Thymus (tissue), 11 donors: ENCODE measurements at regions not wholly inside any gene's neighbourhood (a gene's known extent, or its start where the extent isn't known, plus 50 kb on each side); places are given as distances from the start of the nearest gene placed in this dataset.
A peak's percentile ranks its signal among the peaks of the same experiment; 100 is the strongest.

Source experiments
- DNase-seq, 9 donors: peaks; one replicate each; pipeline ENCODE4 v3.0.0-alpha.2; 2013; ENCODE audit warnings: low spot score in 9 of 9, low read depth in 6 of 9, missing footprints in 1 of 9
- H3K27ac ChIP-seq, 2 donors: one replicate each; pipeline ENCODE4 v1.5.1; 2013; ENCODE audit warnings: control low read depth in 1 of 2, low read depth in 1 of 2, low read length in 1 of 2, mild to moderate bottlenecking in 1 of 2, moderate library complexity in 1 of 2
- H3K27me3 ChIP-seq, 2 donors: one replicate each; pipeline ENCODE4 v1.5.1; 2013; ENCODE audit warnings: low read length in 1 of 2; ENCODE audit not compliant: control insufficient read depth in 2 of 2, insufficient read depth in 1 of 2
- H3K36me3 ChIP-seq, 2 donors: one replicate each; pipeline ENCODE4 v1.5.1; 2013; ENCODE audit warnings: low read length in 1 of 2, mild to moderate bottlenecking in 1 of 2, moderate library complexity in 1 of 2; ENCODE audit not compliant: control insufficient read depth in 2 of 2, insufficient read depth in 2 of 2
- H3K4me1 ChIP-seq, 2 donors: one replicate each; pipeline ENCODE4 v1.5.1; 2013; ENCODE audit warnings: low read length in 2 of 2; ENCODE audit not compliant: control insufficient read depth in 2 of 2, insufficient read depth in 2 of 2
- H3K4me3 ChIP-seq, 2 donors: one replicate each; pipeline ENCODE4 v1.5.1; 2013; ENCODE audit warnings: low read length in 2 of 2, control low read depth in 1 of 2, mild to moderate bottlenecking in 1 of 2
- H3K9me3 ChIP-seq, 2 donors: one replicate each; pipeline ENCODE4 v1.5.1; 2013; ENCODE audit warnings: low read length in 1 of 2, mild to moderate bottlenecking in 1 of 2; ENCODE audit not compliant: control insufficient read depth in 2 of 2, insufficient read depth in 1 of 2
- WGBS: extraction: QIAGEN DNeasy Blood & Tissue Kit; methylation state at CpG from one replicate; pipeline ENCODE4 v1.1.7; 2013; 5-methylcytosine and 5-hydroxymethylcytosine counted together
- donor health status: healthy.

DNA sequence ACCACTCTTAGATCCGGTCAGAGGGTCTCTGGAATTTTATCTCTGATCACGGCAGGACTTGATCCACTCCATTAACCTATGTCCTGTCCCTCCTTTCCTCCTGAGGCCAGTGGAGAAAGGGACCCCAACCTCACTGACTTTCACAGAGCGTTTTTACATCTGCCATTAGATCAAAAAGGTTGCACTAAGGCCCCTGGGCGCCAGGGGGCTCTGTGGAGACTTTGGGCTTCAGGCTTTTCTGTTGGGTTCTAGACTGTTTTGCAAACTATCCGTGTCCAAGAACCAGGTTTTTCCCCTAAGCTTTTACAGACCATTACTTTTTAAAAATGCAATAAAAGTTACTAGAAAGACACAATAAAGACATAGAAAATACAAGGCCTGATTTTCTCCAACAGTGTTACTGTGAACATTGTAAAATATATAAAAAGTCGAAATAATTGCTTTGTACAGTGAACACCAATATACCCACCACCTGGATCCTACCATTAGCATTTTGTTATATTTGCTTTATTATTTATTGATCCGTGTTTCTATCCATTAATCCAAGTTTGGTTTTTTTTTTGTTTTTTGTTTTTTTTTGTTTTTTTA lies 159.7 kb downstream of the POLR2M start:
- peaks cover 4 to 14% of the 10 kb centered on the region in 2 donors for H3K27me3 ChIP-seq
- DNase-seq = peak; percentile 27 to 87 (median 65)
- no peak overlapping the region for H3K27ac ChIP-seq
- peaks cover 2 to 3% of the 10 kb centered on the region in 2 donors for H3K4me1 ChIP-seq
- H3K4me3 ChIP-seq = no peak overlapping the region
- H3K9me3 ChIP-seq = no peaks in the 10 kb centered on the region
- 34% methylated on average over 7 of the region's 7 CpGs for WGBS
- H3K36me3 ChIP-seq = no peaks in the 10 kb centered on the region

GRCh38 chr15:57867970-57868798 lies 161.7 kb downstream of the POLR2M start:
- H3K4me1 ChIP-seq = peaks cover 2 to 3% of the 10 kb centered on the region in 2 donors
- peaks cover 4 to 16% of the 10 kb centered on the region in 2 donors for H3K27me3 ChIP-seq
- no peak overlapping the region for H3K27ac ChIP-seq
- peak in 1 of 9 donors; percentile 37 for DNase-seq
- WGBS = 46% methylated on average over 16 of the region's 16 CpGs
- no peaks in the 10 kb centered on the region for H3K9me3 ChIP-seq
- H3K36me3 ChIP-seq = no peaks in the 10 kb centered on the region
- H3K4me3 ChIP-seq = no peak overlapping the region

DNA sequence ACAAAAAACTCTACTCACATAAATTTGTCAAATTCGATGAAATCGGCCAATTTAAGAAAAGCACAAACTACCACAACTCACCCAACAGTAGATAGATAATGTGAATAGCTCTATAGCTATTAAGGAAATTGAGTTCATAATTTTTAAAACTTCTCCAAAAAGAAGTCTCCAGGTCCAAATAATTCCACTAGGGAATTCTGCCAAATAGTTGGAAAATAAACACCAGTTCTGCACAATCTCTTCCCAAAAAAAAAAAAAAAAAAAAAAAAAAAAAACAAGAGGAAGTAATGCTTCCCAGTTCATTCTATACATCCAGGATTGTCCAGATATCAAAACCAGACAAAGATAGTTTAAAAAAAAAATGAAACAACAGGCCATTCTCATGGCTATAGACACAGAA lies 164.2 kb downstream of the POLR2M start:
- WGBS = 98% methylated on average over 2 of the region's 2 CpGs
- H3K27me3 ChIP-seq = peaks cover 6 to 19% of the 10 kb centered on the region in 2 donors
- no peak overlapping the region for H3K4me3 ChIP-seq
- no peak overlapping the region for H3K27ac ChIP-seq
- H3K9me3 ChIP-seq = peaks cover 0 to 2% of the 10 kb centered on the region in 2 donors
- DNase-seq = no peak
- H3K36me3 ChIP-seq = no peaks in the 10 kb centered on the region
- H3K4me1 ChIP-seq = peaks cover 2 to 3% of the 10 kb centered on the region in 2 donors

GRCh38 chr15:57872281-57873030 lies 165.9 kb downstream of the POLR2M start:
- H3K9me3 ChIP-seq = peaks cover 2 to 3% of the 10 kb centered on the region in 2 donors
- peaks cover 2 to 3% of the 10 kb centered on the region in 2 donors for H3K4me1 ChIP-seq
- no peak for DNase-seq
- 59% methylated on average over 6 of the region's 6 CpGs for WGBS
- H3K27me3 ChIP-seq = peaks cover 4 to 15% of the 10 kb centered on the region in 2 donors
- H3K4me3 ChIP-seq = no peak overlapping the region
- H3K27ac ChIP-seq = no peak overlapping the region
- no peaks in the 10 kb centered on the region for H3K36me3 ChIP-seq

DNA sequence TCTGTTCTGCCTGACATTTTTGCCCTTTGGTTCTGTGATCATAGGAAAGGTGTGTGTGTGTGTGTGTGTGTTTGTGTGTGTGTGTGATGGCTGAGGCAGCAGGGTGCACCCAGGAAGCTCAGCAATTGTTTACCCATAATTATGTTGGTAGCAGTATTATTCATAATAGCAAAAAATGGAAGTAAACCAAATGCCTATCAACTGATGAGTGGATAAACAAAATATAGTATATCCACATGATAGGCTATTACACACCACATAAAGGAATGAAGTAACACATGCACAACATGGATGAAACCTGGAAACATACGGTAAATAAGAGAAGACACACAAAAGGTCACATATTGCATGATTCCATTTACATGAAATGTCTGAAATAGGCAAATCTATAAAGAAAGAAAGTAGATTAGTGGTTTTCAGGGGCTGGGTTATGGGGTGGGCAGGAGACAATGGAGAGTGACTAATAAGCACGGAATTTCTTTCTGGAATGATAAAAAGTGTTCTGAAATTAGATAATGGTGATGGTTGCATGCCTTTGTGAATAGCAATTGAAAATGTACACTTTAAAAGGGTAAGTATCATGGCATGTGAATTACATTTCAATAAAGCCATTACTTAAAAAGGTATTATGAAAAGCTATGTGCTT lies 167.2 kb downstream of the POLR2M start:
- H3K27me3 ChIP-seq = peaks cover 5 to 7% of the 10 kb centered on the region in 2 donors
- no peak for DNase-seq
- no peaks in the 10 kb centered on the region for H3K36me3 ChIP-seq
- no peak overlapping the region for H3K27ac ChIP-seq
- peaks cover 2 to 3% of the 10 kb centered on the region in 2 donors for H3K9me3 ChIP-seq
- no peaks in the 10 kb centered on the region for H3K4me1 ChIP-seq
- no peak overlapping the region for H3K4me3 ChIP-seq
- WGBS = 96% methylated on average over 2 of the region's 2 CpGs

GRCh38 chr15:57875347-57875746 lies 168.8 kb downstream of the POLR2M start:
- Histone ChIP-seq H3K4me1 (no peaks in the 10 kb centered on the region), H3K27ac (no peak overlapping the region), H3K27me3 (peaks cover 4 to 9% of the 10 kb centered on the region in 2 donors), H3K4me3 (no peak overlapping the region), H3K9me3 (peaks cover 2 to 3% of the 10 kb centered on the region in 2 donors), H3K36me3 (no peaks in the 10 kb centered on the region)
- no peak for DNase-seq

GRCh38 chr15:57878573-57878972 lies 172.1 kb downstream of the POLR2M start:
- Histone ChIP-seq H3K4me3 (no peak overlapping the region), H3K9me3 (peaks cover 2 to 3% of the 10 kb centered on the region in 2 donors), H3K27me3 (peaks cover 4 to 13% of the 10 kb centered on the region in 2 donors), H3K36me3 (no peaks in the 10 kb centered on the region), H3K4me1 (no peaks in the 10 kb centered on the region), H3K27ac (no peak overlapping the region)
- 25% methylated on average over 2 of the region's 2 CpGs for WGBS
- no peak for DNase-seq

- H3K27me3 ChIP-seq = peaks cover 6 to 17% of the 10 kb centered on the region in 2 donors
- H3K9me3 ChIP-seq = no peaks in the 10 kb centered on the region
- H3K36me3 ChIP-seq = no peaks in the 10 kb centered on the region
- H3K4me3 ChIP-seq = no peak overlapping the region
- DNase-seq = no peak
- no peak overlapping the region for H3K27ac ChIP-seq
- 98% methylated on average over 3 of the region's 3 CpGs for WGBS
- H3K4me1 ChIP-seq = no peaks in the 10 kb centered on the region
These were observed 174.8 kb downstream of the POLR2M start for GRCh38 chr15:57881361-57881760.
